GM12878 (cell line): ENCODE measurements at regions not wholly inside any gene's neighbourhood (a gene's known extent, or its start where the extent isn't known, plus 50 kb on each side); places are given as distances from the start of the nearest gene placed in this dataset.

Experiments
- ATAC-seq: fragments of 200-7000 bp; cut with Tn5 transposase; 3 replicates; pipeline ENCODE4 v1.9.1; 2020; ENCODE audit warnings: mild to moderate bottlenecking, moderate library complexity
- BruUV-seq: library from RNA; stranded (reverse); fragments of 400-500 nt; replicated peaks from 2 replicates; lab custom pipeline; 2021; lab: Mats Ljungman, UMichigan
- CTCF ChIA-PET: fragments of 300-600 bp; sonication (Branson Sonifier 250); formaldehyde crosslinking; extraction: SDS; loops from one replicate; lab custom pipeline; 2021; ENCODE audit warnings: inconsistent platforms; lab: Yijun Ruan, JAX
- POLR2A ChIA-PET: fragments of 350-600 bp; formaldehyde crosslinking; extraction: SDS; loops from one replicate; lab custom pipeline; 2021; ENCODE audit warnings: inconsistent platforms; lab: Charles Lee
- RAD21 ChIA-PET: fragments of 300-600 bp; sonication (Branson Sonifier 250); formaldehyde crosslinking; loops from one replicate; lab custom pipeline; 2023; ENCODE audit warnings: antibody characterized with exemption; ENCODE audit not compliant: unreplicated experiment; lab: Charles Lee
- SMC1A ChIA-PET: fragments of 300-600 bp; sonication (Branson Sonifier 250); formaldehyde crosslinking; loops from one replicate; lab custom pipeline; 2023; ENCODE audit not compliant: unreplicated experiment, uncharacterized antibody; lab: Charles Lee
- DNase-seq: peaks from one replicate; pipeline ENCODE4 v3.0.0-alpha.2; 2011; ENCODE audit warnings: low read depth, low spot score
- FAIRE-seq: peaks from 3 replicates; lab custom pipeline; 2011; peaks lifted over from hg19 to GRCh38; lab: Jason Lieb, UNC
- H2AFZ ChIP-seq: 2 replicates; pipeline ENCODE4 v1.6.0; 2011; ENCODE audit warnings: low read depth, low read length, control low read depth; ENCODE audit not compliant: control insufficient read depth
- H3K27ac ChIP-seq: 2 replicates; pipeline ENCODE4 v1.5.1; 2011; ENCODE audit warnings: control low read depth; ENCODE audit not compliant: control insufficient read depth, insufficient read depth
- H3K27me3 ChIP-seq, 2 experiments: replicated peaks in 1 of 2; 2 replicates each; pipeline versions ENCODE4 v1.6.0 to v1.6.1; 2011; ENCODE audit warnings: low read length in 1 of 2; ENCODE audit not compliant: control insufficient read depth in 2 of 2, insufficient read depth in 2 of 2
- H3K36me3 ChIP-seq, 2 experiments: 2 replicates each; pipeline ENCODE4 v1.5.1; 2011; ENCODE audit warnings: low read length in 1 of 2; ENCODE audit not compliant: control insufficient read depth in 2 of 2, insufficient read depth in 2 of 2
- H3K4me1 ChIP-seq: 2 replicates; pipeline ENCODE4 v1.6.1; 2011; ENCODE audit warnings: mild to moderate bottlenecking, low read length, moderate library complexity, mixed read lengths; ENCODE audit not compliant: control insufficient read depth, insufficient read depth
- H3K4me2 ChIP-seq: 2 replicates; pipeline ENCODE4 v1.6.0; 2011; ENCODE audit warnings: control low read depth; ENCODE audit not compliant: control insufficient read depth, insufficient read depth
- H3K4me3 ChIP-seq: fragments of 200-600 bp; sonication (generic); 2 replicates; pipeline ENCODE4 v1.5.1; 2016
- H3K79me2 ChIP-seq: 2 replicates; pipeline ENCODE4 v1.6.0; 2011; ENCODE audit warnings: low read length; ENCODE audit not compliant: control insufficient read depth, insufficient read depth
- H3K9ac ChIP-seq: 2 replicates; pipeline ENCODE4 v1.8.0; 2011; ENCODE audit warnings: low read length, control low read depth, mixed read lengths; ENCODE audit not compliant: control insufficient read depth, insufficient read depth
- H3K9me3 ChIP-seq: replicated peaks from 3 replicates; pipeline ENCODE4 v1.5.1; 2011; ENCODE audit warnings: mild to moderate bottlenecking, low read length; ENCODE audit not compliant: control insufficient read depth, insufficient read depth
- H4K20me1 ChIP-seq: 2 replicates; pipeline ENCODE4 v1.6.0; 2011; ENCODE audit not compliant: control insufficient read depth, insufficient read depth
- ASH2L ChIP-seq: fragments of 300-600, 200-600 bp; sonication (generic); IDR thresholded peaks from 2 replicates; pipeline ENCODE4 v1.6.1; 2017; ENCODE audit warnings: low read depth, mild to moderate bottlenecking, borderline replicate concordance
- BHLHE40 ChIP-seq, 2 experiments: fragments of 450-650 bp in 1 of 2; IDR thresholded peaks; 2 replicates each; pipeline ENCODE4 v1.6.1; 2011 to 2017; ENCODE audit warnings: low read depth in 2 of 2, borderline replicate concordance in 1 of 2, improper control_type of control experiment in 1 of 2, low read length in 1 of 2, mild to moderate bottlenecking in 1 of 2
- BRCA1 ChIP-seq: IDR thresholded peaks from 2 replicates; pipeline ENCODE4 v1.6.1; 2011; ENCODE audit warnings: low read depth, low read length, improper control_type of control experiment
- HDAC2 ChIP-seq: fragments of 200-600 bp; sonication (generic); IDR thresholded peaks from 2 replicates; pipeline ENCODE4 v1.6.1; 2017
- IKZF2 ChIP-seq, 2 experiments: fragments of 450-650 bp; IDR thresholded peaks; 2 replicates each; pipeline ENCODE4 v1.6.1; 2017; ENCODE audit warnings: mild to moderate bottlenecking in 2 of 2, moderate library complexity in 2 of 2
- MYC ChIP-seq: IDR thresholded peaks from 2 replicates; pipeline ENCODE4 v1.6.1; 2011; ENCODE audit warnings: mild to moderate bottlenecking, low read length, moderate library complexity, inconsistent platforms; ENCODE audit not compliant: insufficient read depth, insufficient replicate concordance, insufficient read length, severe bottlenecking
- NFYB ChIP-seq: IDR thresholded peaks from 2 replicates; pipeline ENCODE4 v1.6.1; 2011; ENCODE audit warnings: low read depth, mild to moderate bottlenecking, low read length, improper control_type of control experiment, moderate library complexity; ENCODE audit not compliant: insufficient read depth
- PRDM15 ChIP-seq: fragments of 450-650 bp; formaldehyde crosslinking; IDR thresholded peaks from 2 replicates; pipeline ENCODE4 v1.4.0; 2020; ENCODE audit warnings: mild to moderate bottlenecking, moderate library complexity
- RELA ChIP-seq: fragments of 450-650 bp; IDR thresholded peaks from 2 replicates; pipeline ENCODE4 v1.8.0; 2014; ENCODE audit warnings: borderline replicate concordance; ENCODE audit not compliant: partially characterized antibody
- RUNX3 ChIP-seq: IDR thresholded peaks from 2 replicates; pipeline ENCODE4 v1.6.1; 2012; ENCODE audit warnings: low read length, inconsistent platforms
- SMARCA5 ChIP-seq: fragments of 450-650 bp; IDR thresholded peaks from 2 replicates; pipeline ENCODE4 v1.6.1; 2017; ENCODE audit warnings: mild to moderate bottlenecking
- WRNIP1 ChIP-seq: IDR thresholded peaks from 2 replicates; pipeline ENCODE4 v1.6.1; 2011; ENCODE audit warnings: low read depth, low read length, improper control_type of control experiment, borderline replicate concordance
- YBX1 ChIP-seq: fragments of 450-650 bp; IDR thresholded peaks from 2 replicates; pipeline ENCODE4 v1.6.1; 2016; ENCODE audit warnings: antibody characterized with exemption
- ZNF24 ChIP-seq: fragments of 450-650 bp; IDR thresholded peaks from 2 replicates; pipeline ENCODE4 v1.6.1; 2017; ENCODE audit warnings: antibody characterized with exemption, mild to moderate bottlenecking
- WGBS: methylation state at CpG from one replicate; pipeline ENCODE4 v1.1.6; 2016; ENCODE audit warnings: low lambda C conversion rate; ENCODE audit not compliant: insufficient replicate concordance, insufficient coverage; ENCODE audit errors: missing lambda C conversion rate; 5-methylcytosine and 5-hydroxymethylcytosine counted together
- in situ Hi-C: fragments of 300-500 bp; cut with MboI; formaldehyde crosslinking; loops from 9 replicates; pipeline ENCODE4 v1.14.3; 2018; ENCODE audit warnings: mixed read lengths
- intact Hi-C: fragments of 100-400 bp; cut with micrococcal nuclease; formaldehyde crosslinking; loops from one replicate; pipeline ENCODE4 v1.14.2; 2022; ENCODE audit not compliant: unreplicated experiment
- TF ChIP-seq, protein P1 (sequence below): fragments of 450-650 bp; IDR thresholded peaks from 2 replicates; pipeline ENCODE4 v1.6.1; 2018; ENCODE audit warnings: mild to moderate bottlenecking, low read depth, moderate library complexity; ENCODE audit not compliant: partially characterized antibody
- TF ChIP-seq, protein P2 (sequence below): fragments of 450-650 bp; conservative IDR thresholded peaks from 2 replicates; pipeline ENCODE4 v1.6.1; 2017; ENCODE audit warnings: mild to moderate bottlenecking, moderate library complexity

DNA sequence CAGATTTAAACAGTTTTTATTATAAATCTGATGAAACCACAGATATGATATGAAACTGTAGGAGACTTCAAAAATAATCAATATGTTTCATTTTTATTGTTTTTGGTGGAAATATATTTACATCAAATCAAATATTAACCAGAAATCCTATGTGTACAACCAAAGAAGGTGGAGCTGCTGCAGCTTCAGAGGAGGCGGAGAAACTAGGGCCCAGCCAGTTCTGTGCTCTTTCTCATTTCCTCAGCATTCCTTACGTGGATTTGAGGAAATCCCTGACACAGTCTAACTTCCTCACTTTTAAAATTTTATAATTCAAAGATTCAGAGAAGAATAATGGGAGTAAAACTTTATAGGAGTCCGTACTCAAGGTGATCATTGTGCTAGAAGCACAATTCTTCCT lies 610.7 kb upstream of the CPXCR1 start (continued):
- TF ChIP-seq, protein P1, sequence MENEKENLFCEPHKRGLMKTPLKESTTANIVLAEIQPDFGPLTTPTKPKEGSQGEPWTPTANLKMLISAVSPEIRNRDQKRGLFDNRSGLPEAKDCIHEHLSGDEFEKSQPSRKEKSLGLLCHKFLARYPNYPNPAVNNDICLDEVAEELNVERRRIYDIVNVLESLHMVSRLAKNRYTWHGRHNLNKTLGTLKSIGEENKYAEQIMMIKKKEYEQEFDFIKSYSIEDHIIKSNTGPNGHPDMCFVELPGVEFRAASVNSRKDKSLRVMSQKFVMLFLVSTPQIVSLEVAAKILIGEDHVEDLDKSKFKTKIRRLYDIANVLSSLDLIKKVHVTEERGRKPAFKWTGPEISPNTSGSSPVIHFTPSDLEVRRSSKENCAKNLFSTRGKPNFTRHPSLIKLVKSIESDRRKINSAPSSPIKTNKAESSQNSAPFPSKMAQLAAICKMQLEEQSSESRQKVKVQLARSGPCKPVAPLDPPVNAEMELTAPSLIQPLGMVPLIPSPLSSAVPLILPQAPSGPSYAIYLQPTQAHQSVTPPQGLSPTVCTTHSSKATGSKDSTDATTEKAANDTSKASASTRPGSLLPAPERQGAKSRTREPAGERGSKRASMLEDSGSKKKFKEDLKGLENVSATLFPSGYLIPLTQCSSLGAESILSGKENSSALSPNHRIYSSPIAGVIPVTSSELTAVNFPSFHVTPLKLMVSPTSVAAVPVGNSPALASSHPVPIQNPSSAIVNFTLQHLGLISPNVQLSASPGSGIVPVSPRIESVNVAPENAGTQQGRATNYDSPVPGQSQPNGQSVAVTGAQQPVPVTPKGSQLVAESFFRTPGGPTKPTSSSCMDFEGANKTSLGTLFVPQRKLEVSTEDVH: no peak
- no peak for TF ChIP-seq NFYB
- no peak for TF ChIP-seq BRCA1
- TF ChIP-seq IKZF2 (IDR thresholded peaks at IDR 0.05): no peak
- no peak for TF ChIP-seq RUNX3

- POLR2A ChIA-PET: no interaction called here
- no peak for ATAC-seq
- intact Hi-C loops: no loop called here
- H3K27me3 ChIP-seq: no peaks in the 10 kb centered on the region
- BruUV-seq: no TSS peak
- no peak overlapping the region for H2AFZ ChIP-seq
- H3K79me2 ChIP-seq: no peaks in the 10 kb centered on the region
- H3K27ac ChIP-seq: no peak overlapping the region
- DNase-seq: no peak
- no peak overlapping the region for H3K9ac ChIP-seq
- no peaks in the 10 kb centered on the region for H3K9me3 ChIP-seq
- RAD21 ChIA-PET: no interaction called here
- in situ Hi-C loops: no loop called here
- no peaks in the 10 kb centered on the region for H3K4me1 ChIP-seq
- H4K20me1 ChIP-seq: no peaks in the 10 kb centered on the region
- no peak overlapping the region for H3K4me3 ChIP-seq
- no peaks in the 10 kb centered on the region for H3K36me3 ChIP-seq
- FAIRE-seq: no peak
- H3K4me2 ChIP-seq: no peak overlapping the region
- SMC1A ChIA-PET: no interaction called here
- CTCF ChIA-PET: no interaction called here
- WGBS: 37% methylated on average over 1 of the region's 1 CpG
- TF ChIP-seq BHLHE40 (IDR thresholded peaks at IDR 0.05; ENCODE audit: borderline replicate concordance in 1 of 2, low read depth in 2 of 2, low read length in 1 of 2): no peak
- TF ChIP-seq HDAC2: no peak
- TF ChIP-seq RELA: no peak
- TF ChIP-seq ASH2L: no peak
- TF ChIP-seq ZNF24: no peak
- TF ChIP-seq PRDM15 (CRISPR knock-in tag): no peak
- TF ChIP-seq, protein P2, sequence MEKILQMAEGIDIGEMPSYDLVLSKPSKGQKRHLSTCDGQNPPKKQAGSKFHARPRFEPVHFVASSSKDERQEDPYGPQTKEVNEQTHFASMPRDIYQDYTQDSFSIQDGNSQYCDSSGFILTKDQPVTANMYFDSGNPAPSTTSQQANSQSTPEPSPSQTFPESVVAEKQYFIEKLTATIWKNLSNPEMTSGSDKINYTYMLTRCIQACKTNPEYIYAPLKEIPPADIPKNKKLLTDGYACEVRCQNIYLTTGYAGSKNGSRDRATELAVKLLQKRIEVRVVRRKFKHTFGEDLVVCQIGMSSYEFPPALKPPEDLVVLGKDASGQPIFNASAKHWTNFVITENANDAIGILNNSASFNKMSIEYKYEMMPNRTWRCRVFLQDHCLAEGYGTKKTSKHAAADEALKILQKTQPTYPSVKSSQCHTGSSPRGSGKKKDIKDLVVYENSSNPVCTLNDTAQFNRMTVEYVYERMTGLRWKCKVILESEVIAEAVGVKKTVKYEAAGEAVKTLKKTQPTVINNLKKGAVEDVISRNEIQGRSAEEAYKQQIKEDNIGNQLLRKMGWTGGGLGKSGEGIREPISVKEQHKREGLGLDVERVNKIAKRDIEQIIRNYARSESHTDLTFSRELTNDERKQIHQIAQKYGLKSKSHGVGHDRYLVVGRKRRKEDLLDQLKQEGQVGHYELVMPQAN: no peak
- no peak for TF ChIP-seq WRNIP1
- no peak for TF ChIP-seq MYC
- TF ChIP-seq SMARCA5: no peak
- no peak for TF ChIP-seq YBX1
These were observed 600.4 kb upstream of the CPXCR1 start for GRCh38 chrX:88146577-88146976.
